ENCODE measurements at regions not wholly inside any gene's neighbourhood (a gene's known extent, or its start where the extent isn't known, plus 50 kb on each side); places are given as distances from the start of the nearest gene placed in this dataset.

- no peak overlapping the region for H3K4me3 Mint-ChIP-seq
- Histone ChIP-seq H3K4me1 (ENCODE audit: insufficient read depth, low read length) (no peaks in the 10 kb centered on the region), H3K27me3 (ENCODE audit: control insufficient read depth in 1 of 2, insufficient read depth in 2 of 2, low read length in 2 of 2) (no peaks in the 10 kb centered on the region), H3K9me3 (ENCODE audit: control insufficient read depth in 1 of 2, insufficient read depth in 1 of 2, low read length in 2 of 2) (peaks cover 0 to 8% of the 10 kb centered on the region in 2 experiments), H3K36me3 (ENCODE audit: insufficient read depth, low read length) (no peaks in the 10 kb centered on the region), H3K27ac (ENCODE audit: low read depth in 1 of 2, low read length in 2 of 2) (no peak overlapping the region), H3K4me3 (ENCODE audit: low read length) (no peak overlapping the region)
- no peaks in the 10 kb centered on the region for H3K27me3 Mint-ChIP-seq
- intact Hi-C loops (cut with DNase I, micrococcal nuclease): no loop called here
- TF ChIP-seq CTCF (IDR thresholded peaks at IDR 0.05): no peak
- no peaks in the 10 kb centered on the region for H3K36me3 Mint-ChIP-seq (ENCODE audit: low read depth)
- ATAC-seq (ENCODE audit: poor library complexity) (no peak), DNase-seq (no peak)
- CTCF ChIA-PET: no interaction called here
- POLR2A ChIA-PET: no interaction called here
- no peaks in the 10 kb centered on the region for H3K4me1 Mint-ChIP-seq (ENCODE audit: low read depth)
- H3K9me3 Mint-ChIP-seq: no peaks in the 10 kb centered on the region
- H3K27ac Mint-ChIP-seq: no peak overlapping the region
These were observed 127.7 kb upstream of the MTNR1B start for GRCh38 chr11:92841719-92842118.

- ChIA-PET CTCF (no interaction called here), POLR2A (no interaction called here)
- ATAC-seq (ENCODE audit: poor library complexity) (no peak), DNase-seq (no peak)
- no peak overlapping the region for H3K4me3 Mint-ChIP-seq
- H3K4me1 Mint-ChIP-seq (ENCODE audit: low read depth): no peaks in the 10 kb centered on the region
- Histone ChIP-seq H3K4me1 (ENCODE audit: insufficient read depth, low read length) (no peaks in the 10 kb centered on the region), H3K9me3 (ENCODE audit: control insufficient read depth in 1 of 2, insufficient read depth in 1 of 2, low read length in 2 of 2) (peaks cover 0 to 8% of the 10 kb centered on the region in 2 experiments), H3K27ac (ENCODE audit: low read depth in 1 of 2, low read length in 2 of 2) (no peak overlapping the region), H3K36me3 (ENCODE audit: insufficient read depth, low read length) (no peaks in the 10 kb centered on the region), H3K4me3 (ENCODE audit: low read length) (no peak overlapping the region), H3K27me3 (ENCODE audit: control insufficient read depth in 1 of 2, insufficient read depth in 2 of 2, low read length in 2 of 2) (no peaks in the 10 kb centered on the region)
- intact Hi-C loops (cut with DNase I, micrococcal nuclease): no loop called here
- H3K27me3 Mint-ChIP-seq: no peaks in the 10 kb centered on the region
- no peaks in the 10 kb centered on the region for H3K9me3 Mint-ChIP-seq
- TF ChIP-seq CTCF (IDR thresholded peaks at IDR 0.05): no peak
- H3K36me3 Mint-ChIP-seq (ENCODE audit: low read depth): no peaks in the 10 kb centered on the region
- no peak overlapping the region for H3K27ac Mint-ChIP-seq
These were observed 126.0 kb upstream of the MTNR1B start for GRCh38 chr11:92843455-92843854.

GRCh38 chr11:92844197-92844596, 125.3 kb upstream of the MTNR1B start:
- Histone ChIP-seq H3K27me3 (ENCODE audit: control insufficient read depth in 1 of 2, insufficient read depth in 2 of 2, low read length in 2 of 2) (no peaks in the 10 kb centered on the region), H3K9me3 (ENCODE audit: control insufficient read depth in 1 of 2, insufficient read depth in 1 of 2, low read length in 2 of 2) (peaks cover 0 to 8% of the 10 kb centered on the region in 2 experiments), H3K36me3 (ENCODE audit: insufficient read depth, low read length) (no peaks in the 10 kb centered on the region), H3K27ac (ENCODE audit: low read depth in 1 of 2, low read length in 2 of 2) (no peak overlapping the region), H3K4me1 (ENCODE audit: insufficient read depth, low read length) (no peaks in the 10 kb centered on the region), H3K4me3 (ENCODE audit: low read length) (no peak overlapping the region)
- ATAC-seq (ENCODE audit: poor library complexity) (no peak), DNase-seq (no peak)
- no peaks in the 10 kb centered on the region for H3K4me1 Mint-ChIP-seq (ENCODE audit: low read depth)
- no peak for TF ChIP-seq CTCF (IDR thresholded peaks at IDR 0.05)
- H3K27ac Mint-ChIP-seq: no peak overlapping the region
- ChIA-PET POLR2A (interaction anchor here (0.6 kb wide), 1 partner anchor 555 kb away, joined by 4 read pairs; no protein-coding TSS in a partner anchor), CTCF (no interaction called here)
- H3K27me3 Mint-ChIP-seq: no peaks in the 10 kb centered on the region
- H3K9me3 Mint-ChIP-seq: no peaks in the 10 kb centered on the region
- H3K4me3 Mint-ChIP-seq: no peak overlapping the region
- intact Hi-C loops (cut with DNase I, micrococcal nuclease): no loop called here
- no peaks in the 10 kb centered on the region for H3K36me3 Mint-ChIP-seq (ENCODE audit: low read depth)
